DMS53 (cell line): ENCODE measurements at regions not wholly inside any gene's neighbourhood (a gene's known extent, or its start where the extent isn't known, plus 50 kb on each side); places are given as distances from the start of the nearest gene placed in this dataset.
A peak's percentile ranks its signal among the peaks of the same experiment; 100 is the strongest.

Experiments
- DNase-seq: peaks from one replicate; lab custom pipeline; 2025; lab: John Stamatoyannopoulos, UW

DNA sequence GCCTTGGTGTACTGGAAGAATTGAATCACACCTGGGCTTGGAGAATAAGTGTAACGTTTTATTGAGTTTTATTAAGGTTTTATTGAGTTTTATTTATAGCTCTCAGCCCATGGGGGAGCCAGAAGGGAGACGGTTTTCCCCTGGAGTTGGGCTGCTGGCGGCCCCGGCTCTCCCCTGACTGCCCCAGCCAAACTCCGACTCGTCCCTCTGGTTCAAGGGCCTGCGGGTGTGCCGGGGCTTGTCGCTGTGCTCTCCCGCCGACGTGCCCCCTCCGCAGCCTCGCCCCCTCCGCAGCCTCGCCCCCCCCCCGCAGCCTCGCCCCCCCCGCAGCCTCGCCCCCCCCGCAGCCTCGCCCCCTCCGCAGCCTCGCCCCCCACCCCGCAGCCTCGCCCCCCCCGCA is 326.1 kb upstream of the RTL1 start:
- no peak for DNase-seq

DNA sequence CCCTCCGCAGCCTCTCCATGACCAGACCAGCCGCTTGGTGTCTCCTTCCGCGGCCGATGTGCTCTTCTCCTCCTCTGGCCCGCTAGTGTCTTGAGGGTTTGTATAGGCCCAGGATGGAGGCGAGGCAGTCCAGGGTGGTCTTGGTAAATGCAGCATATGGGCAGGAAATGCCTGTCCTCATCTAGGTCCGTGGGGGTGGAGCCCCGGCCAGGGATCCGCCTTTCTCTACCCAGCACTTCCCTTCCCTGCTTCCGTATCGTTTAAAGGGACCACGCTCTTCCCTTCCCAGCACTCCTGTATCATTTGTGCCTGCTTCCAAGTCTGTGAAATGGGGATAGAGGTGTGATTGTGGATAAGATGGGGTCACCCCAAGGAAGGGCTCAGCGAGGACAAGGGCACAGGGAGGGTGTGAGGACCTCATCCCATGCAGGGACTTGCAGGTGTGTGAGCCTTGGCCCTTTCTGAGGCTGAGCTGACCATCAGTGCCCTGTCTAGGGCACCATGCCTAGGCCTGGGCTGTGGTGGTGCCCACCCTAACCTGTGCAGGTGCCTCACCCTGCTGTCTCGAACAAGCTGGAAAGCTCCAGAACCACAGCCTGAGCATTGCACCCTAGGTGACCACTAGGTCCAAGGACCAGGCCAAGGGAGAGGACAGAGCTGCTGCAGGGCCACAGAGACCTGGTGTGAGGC is 326.8 kb upstream of the RTL1 start:
- no peak for DNase-seq

DNA sequence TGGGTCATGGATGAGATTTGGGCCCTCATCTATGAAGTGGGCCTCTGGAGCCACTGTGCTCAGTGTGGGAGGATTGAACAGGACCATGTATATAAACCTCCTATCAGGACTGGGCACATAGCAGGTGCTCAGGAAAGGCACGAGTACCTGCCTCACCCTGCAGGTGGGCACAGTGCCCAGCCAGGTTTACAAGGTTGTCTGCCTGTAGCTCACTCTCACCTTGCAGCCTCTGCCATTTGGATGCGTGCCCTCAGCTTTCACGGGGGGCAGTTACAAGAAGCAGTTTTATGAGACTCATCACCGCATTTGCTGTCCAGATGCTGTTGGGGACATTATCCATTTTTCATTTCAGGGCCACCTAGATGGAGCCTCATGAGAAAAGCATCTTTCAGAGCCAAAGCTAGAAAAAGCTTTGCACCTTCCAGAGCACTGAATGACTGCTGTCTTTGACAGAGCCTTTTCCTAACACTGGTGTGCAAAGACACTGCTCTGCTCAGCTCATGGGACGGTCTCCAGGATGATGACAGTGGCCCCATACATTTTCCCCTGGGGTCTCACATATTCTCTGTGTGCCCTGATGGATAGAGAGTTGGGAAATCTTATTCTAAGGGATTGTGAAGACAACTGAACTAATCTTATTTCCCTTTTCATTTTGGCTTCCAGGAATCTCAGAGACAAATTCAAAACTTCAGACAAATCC is 327.5 kb upstream of the RTL1 start:
- no peak for DNase-seq

DNA sequence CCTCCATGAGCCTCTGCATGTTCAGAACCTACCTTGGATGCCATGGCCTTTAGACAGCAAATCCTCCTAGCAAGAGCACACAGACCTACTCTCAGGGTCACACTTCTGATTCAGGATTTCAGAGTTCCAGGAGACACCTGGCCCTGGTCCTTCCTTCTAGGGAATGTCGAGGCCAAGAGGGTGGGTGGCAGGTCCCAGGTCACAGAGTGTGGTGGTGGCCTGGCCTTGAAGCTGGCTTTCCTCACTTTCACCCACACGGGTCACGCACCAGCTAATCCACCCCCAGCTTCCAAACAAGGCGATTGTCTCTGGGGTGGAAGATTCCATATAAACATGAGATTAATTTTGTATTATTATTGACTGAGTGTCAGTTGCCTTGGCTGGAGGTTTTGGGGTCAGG is 328.3 kb upstream of the RTL1 start:
- no peak for DNase-seq

DNA sequence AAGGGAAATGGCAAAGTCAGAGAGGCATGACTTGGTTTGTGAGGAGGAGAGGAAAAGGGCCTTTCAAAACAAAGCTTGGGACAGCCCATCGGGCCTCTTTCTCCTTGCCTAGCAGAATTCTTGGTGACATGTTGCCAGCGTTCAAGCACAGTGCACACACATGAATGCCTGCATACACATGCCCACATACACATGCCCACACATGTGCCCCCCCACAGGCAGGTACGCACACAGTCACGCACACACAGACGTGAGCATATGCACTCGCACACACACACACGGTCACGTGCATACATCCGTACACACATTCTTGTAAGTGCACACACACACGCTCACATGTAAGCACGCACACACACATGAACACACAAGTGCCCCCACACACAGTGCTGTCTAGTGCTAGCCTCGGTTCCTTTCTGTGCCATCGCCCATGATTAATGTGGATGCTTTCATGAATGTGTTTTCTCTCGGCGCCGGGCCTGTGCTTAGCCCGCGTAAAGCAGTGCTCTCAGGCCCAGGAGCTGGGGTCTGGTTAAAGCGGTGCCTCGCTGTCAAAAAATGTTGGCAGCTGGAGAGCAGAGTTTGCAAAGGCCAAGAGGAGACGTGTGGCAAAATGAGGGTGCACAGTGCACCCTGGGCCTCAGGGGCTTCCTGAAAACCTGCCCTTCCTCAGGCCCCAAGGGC is 328.8 kb upstream of the DIO3 start:
- no peak for DNase-seq

DNA sequence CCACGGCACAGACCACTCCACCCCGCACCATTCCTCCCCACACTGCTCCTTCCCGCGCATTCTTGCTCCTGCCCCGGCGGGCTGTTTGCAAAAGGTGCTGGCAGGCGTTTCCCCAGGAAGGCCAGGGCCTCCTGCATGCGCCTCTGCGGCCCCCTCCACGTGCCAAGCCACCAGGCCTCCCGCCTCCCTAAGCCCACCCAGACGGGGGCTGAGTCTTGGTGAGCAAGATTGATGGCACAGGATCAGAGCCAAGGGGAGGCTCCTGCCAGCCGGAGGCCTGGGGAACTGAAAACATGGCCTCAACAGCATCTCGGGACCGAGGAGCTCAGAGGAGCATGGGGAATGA is 328.3 kb upstream of the DIO3 start:
- no peak for DNase-seq

DNA sequence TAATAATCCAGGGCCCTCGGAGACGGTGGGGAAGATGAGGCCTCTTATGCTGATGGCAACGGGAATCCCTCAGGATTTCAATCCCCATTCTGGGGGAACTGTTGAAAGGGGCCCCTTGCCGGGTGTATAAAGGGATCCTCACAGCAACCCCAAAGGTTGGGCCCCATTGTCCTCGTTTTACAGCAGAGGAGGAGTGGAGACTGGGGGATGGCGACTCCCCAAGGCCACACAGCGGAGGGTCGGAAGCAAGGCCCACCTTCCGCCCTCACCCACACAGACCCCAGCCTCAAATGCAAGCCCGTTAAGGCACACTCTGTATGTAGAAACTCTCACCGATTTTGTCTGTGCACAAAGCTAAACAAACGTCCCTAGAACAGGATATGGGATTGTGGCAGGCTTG is 327.9 kb upstream of the DIO3 start:
- DNase-seq: no peak

DNA sequence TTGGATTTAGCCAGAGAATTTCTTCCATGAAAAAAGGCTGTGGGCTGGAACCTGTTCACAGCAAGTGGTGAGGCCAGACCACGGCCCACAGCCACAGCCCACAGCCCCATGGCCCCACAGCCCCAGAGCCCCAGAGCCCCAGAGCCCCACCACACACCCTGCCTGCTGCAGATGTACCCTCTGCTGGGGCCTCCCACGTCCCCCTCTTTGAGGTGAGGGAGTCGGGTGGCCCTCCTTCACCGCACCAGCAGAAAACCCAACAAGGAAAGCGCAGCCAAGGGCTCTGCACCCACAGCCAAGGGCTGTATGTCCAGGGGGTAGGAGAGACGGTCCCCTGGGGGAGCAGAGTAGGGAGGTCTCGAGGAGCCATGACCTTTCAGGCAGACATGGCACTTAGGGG is 327.5 kb upstream of the DIO3 start:
- no peak for DNase-seq

DNA sequence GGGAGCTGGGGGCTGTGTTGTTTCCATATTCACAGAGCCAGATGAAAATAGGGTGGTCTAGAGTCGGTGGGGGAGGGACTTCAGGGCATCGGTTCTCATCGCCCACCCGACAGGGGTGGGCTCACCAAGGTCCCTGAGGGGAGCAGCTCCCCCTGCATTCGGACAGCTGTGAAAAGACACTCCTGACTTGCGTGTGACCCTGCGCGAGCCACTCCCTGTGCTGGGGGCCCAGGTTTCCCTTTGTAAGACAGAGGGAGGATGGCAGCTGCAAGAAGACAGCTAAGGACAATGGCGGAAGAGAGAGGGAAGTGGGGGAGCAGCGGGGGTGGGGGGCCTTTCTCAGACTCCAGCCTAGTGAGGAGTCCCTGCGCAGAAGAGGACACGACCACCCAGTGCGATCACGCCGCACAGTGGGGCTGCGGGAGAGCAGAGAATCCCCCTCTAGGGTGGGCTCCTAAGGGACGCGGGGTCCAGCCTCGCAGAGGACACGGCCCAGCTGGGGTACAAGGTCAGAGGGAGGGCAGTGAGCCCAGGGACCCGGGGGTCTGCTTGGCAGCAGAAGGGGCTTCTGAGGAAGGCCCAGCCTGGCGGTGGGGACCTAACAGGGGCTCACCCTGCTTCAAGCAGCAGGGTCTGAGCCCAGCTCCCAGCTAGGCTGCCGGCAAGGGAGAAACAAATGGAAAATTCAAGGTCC is 326.9 kb upstream of the DIO3 start:
- DNase-seq: no peak

DNA sequence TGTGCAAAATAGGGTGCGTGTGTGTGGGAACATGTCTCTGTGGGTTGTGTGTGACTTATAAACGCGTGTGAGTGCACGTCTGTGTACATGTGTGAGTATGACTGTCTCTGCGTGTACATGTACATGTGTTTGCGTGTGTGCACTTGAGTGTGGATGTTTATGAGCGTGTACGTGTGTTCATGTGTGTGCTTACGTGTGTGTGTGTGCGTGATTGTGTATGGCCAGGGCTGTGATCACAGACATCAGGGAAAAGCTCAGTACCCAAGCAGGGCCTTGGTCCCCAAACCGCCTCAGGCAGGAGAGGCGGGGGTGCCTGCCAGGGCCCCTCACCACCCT is 326.3 kb upstream of the DIO3 start:
- DNase-seq: no peak

DNA sequence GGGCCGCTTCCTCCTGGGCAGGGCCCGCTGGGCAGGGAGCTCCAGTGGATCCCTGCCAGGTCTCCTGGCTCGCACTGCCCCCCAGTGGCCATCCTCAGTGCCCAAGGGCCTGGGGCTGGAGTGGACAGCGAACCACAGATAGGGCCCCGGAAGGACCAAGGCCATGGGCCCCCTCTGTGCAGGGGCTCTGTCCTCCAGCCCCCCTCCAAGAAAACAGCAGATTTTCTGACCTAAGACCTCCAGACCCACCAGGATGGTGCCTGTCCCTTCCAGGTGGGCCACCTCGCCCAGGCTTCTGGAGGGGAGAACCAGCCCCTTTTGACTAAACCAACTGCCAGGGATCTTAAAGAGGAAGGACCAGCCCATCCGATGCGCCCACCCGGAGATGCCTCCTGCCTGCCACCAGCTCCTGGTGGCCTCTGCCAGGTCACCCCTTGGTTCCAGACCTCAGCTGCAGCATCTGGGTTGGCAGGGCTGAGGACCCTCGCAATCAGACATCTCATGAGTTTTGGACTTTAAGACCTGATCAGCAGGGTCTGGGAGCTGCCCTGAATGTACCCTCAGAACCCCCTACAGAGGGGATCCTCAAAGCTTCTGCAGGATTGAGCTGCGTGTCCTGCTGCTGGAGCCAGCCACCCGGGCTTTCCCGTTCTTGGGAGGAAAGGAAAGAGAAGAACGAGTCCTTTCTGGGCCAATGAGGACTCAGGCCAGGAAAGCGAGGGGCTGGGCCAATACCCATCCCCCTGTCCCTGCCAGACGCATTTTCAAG is 325.8 kb upstream of the DIO3 start:
- DNase-seq: peak; percentile 32

DNA sequence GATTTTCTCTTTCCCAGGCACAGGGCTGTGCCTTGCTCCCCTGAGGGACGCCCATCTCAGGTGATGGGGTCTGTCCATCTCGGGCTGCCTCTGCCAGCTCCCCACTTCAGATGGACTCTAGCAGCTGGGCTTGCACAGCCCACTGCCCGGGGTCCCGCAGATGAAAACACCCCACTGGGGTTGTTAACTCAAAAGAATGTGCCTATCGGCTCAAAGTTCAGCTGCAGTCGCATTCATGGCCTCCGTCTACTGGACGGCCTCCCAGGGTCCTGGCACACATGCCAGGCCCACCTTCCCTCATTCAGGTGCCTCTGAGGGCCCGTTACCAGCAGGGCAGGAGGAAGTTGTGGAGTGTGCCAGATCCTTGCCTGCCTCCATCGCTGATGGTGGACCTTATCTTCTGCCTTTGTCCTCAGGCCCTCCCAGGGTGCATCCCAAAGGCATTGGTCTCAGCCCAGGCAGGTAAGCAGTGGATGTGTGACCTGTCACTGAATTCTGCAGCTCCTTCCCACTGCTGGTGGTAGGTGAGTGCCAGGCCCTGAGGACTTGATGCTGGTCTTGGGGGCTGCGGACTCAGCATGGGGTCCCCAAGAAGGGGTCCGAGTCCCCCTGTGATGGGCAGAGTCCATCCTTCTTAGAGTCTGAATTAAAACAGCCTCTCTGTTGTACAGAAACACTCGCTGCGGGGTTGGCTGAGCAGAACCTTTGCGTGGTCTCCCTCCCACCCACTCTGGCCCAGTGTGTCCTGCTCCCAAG is 324.6 kb upstream of the DIO3 start:
- no peak for DNase-seq

DNA sequence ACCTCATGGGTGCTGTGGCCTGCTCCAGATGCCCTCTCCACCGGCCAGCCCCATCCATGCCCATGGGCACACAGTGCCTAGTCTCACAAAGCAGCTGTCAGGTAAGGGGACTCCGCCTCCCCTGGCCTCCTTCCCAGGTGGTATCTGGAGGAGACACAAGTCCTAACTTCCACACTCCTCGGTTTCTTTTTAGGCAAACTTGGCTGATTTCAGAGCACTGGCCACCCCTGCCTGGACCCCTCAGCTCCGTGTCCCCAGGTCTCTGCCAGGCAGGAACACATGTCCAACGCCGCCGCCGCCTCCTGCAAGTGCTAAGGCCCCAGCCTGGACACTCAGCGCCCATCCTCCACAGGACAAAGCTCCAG is 324.1 kb upstream of the DIO3 start:
- DNase-seq: no peak

DNA sequence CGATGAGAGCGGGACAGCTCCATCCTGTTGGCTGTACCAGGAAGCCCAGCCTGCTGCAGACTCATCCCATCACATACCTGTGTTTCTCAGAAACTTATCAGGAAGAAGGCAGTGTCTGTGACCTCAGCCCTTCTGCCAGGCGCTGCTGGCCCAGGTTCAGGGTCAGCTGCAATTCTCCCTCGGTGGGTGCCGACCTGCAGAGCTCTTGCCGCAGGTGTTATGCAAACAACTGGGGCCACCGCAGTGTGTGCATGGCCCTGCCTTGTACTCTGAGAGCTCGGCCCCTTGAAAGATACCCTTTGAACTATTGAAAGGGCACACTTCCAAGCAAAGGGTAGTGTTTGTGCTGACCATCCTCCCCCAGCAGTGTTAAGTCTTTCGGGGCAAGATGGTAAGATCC is 322.2 kb upstream of the DIO3 start:
- no peak for DNase-seq

DNA sequence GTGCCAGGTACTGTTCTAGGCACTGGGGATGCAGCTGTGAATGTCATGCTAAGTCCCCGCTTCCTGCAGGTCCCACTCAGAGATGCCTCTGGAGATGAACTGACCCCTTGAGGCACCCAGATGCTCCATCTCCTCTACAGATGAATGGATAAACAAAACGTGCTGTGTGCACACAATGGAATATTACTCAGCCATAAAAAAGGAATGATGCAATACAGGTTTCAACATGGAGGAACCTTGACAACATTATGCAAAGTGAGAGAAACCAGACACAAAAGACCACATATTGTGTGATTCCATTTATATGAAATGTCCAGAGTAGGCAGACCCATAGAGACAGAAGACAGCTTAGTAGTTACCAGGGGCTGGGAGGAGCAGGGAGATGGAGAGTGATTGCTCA is 320.1 kb upstream of the DIO3 start:
- no peak for DNase-seq

DNA sequence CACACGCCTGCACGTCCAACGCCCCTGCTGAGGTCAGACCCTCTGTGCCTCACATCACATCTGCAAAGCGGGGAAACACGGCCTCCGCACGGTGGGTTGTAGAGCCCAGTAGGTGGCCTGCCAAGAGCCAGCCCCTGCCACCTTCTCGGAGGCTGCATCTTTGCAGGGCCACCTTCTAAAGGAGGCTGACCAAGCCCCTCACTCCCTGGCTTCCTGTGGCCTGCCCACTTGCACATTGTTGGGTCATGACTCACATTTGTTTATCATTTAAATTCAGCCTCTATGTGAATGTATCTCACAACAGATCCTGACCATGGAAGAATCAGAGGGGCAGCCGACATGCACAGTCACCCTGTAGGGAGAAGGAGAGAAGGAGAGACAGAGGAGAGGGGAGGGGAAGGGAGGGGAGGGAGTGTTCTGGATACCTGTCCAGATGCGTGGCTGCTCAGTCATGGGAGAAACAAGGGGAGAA is 319.5 kb upstream of the DIO3 start:
- DNase-seq: no peak

DNA sequence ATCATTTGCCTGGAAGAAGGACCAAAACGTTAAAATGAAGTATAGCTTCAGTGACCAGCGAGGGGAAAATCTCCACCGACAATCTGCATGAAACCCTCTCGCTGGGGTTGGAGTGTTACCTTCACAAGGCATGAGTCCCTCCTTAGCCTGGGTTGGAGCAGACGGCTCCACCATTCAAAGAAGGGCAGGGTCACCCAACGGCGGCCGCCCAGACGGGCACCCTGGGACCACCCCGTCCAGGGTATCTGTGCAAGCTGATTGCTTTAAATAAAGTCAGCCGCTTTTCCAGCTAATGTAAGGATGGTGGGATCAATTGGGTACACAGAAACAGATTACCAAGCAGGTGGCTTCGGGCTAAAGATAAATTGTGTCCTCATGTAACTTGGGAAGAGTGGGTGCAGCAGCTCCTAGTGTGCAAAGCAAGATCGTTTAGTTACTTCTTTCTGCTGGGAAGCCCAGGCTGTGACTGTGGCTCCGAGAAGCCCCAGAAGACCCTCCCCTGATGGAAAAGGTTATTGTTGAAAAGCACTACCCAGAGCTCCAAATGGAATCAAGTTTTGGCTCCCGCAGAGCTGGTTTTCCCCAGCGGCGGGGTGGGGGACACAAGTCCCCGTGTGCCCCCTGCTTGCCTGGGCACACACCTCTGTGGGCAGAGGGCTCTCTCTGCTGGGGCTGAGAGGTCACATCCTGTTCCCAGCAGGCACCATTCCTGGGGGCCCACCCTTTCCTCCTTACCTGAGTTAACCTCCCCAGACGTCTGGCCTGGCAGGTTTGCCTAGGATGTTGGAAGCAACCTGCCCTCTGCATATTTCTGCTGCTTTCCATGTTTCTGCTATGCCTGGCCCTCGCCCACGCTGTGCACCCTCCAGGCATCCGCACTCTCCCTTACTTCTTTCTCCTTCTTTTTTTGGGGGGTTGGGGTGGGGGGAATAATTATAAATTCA is 318.6 kb upstream of the DIO3 start:
- DNase-seq: no peak

DNA sequence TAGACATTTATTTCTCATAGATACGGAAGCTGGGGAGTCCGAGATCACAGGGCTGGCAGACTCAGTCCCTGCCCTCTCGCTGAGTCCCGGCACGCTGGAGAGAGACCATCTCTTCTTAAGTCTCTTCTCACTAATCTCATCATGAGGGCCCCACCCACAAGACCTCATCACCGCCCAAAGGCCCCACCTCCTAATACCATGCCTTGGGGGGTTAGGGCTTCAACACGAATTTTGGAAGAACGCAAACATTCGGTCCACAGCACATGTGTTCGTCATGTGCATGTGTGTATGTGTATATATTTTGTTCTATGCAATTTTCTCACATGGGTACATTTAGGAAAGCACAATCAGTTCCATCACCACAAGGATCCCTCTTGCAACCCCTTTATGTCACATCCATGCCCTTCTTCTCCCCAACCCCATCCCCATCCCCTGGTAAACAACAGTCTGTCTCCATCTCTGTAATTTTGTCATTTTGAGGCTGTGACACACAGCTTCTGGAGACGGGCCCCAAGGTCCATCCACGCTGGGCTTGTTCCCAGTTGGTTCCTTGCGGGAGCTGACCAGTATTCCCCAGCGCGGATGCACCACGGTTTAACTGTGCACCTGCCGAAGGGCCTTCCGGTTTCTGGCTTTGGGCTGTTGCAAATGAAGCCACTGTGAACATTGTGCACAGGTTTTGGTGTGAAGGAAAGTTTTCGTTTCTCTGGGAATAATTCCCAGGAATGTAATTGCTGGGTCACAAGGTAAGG is 317.5 kb upstream of the DIO3 start:
- DNase-seq: no peak
